Glutamatergic neuron (in vitro differentiated cells): ENCODE measurements at regions not wholly inside any gene's neighbourhood (a gene's known extent, or its start where the extent isn't known, plus 50 kb on each side); places are given as distances from the start of the nearest gene placed in this dataset.

Experiments
- DNase-seq: peaks from one replicate; pipeline ENCODE4 v3.0.0; 2022
- H3K27ac Mint-ChIP-seq: one replicate; pipeline ENCODE4 v1.8.0; 2020; ENCODE audit warnings: mild to moderate bottlenecking, mixed read lengths, inconsistent platforms; ENCODE audit not compliant: unreplicated experiment
- H3K27me3 Mint-ChIP-seq: one replicate; pipeline ENCODE4 v1.8.0; 2020; ENCODE audit warnings: mild to moderate bottlenecking, moderate library complexity, mixed read lengths, inconsistent platforms; ENCODE audit not compliant: unreplicated experiment
- H3K36me3 Mint-ChIP-seq: one replicate; pipeline ENCODE4 v1.8.0; 2020; ENCODE audit warnings: mild to moderate bottlenecking, mixed read lengths, inconsistent platforms; ENCODE audit not compliant: unreplicated experiment
- H3K4me1 Mint-ChIP-seq: one replicate; pipeline ENCODE4 v1.8.0; 2020; ENCODE audit warnings: mild to moderate bottlenecking, low read depth, mixed read lengths, inconsistent platforms; ENCODE audit not compliant: unreplicated experiment
- H3K4me3 Mint-ChIP-seq: one replicate; pipeline ENCODE4 v1.8.0; 2020; ENCODE audit warnings: mild to moderate bottlenecking, mixed read lengths, inconsistent platforms; ENCODE audit not compliant: unreplicated experiment
- H3K9me3 Mint-ChIP-seq: one replicate; pipeline ENCODE4 v1.8.0; 2020; ENCODE audit warnings: mild to moderate bottlenecking, moderate library complexity, mixed read lengths, inconsistent platforms; ENCODE audit not compliant: unreplicated experiment
- CTCF ChIP-seq: fragments of 200-600 bp; sonication (generic); IDR thresholded peaks from one replicate; pipeline ENCODE4 v1.5.0; 2021; ENCODE audit not compliant: partially characterized antibody, unreplicated experiment

GRCh38 chr9:82492274-82492673, 503.7 kb downstream of the SPATA31D1 start:
- DNase-seq: no peak
- no peak overlapping the region for H3K4me3 Mint-ChIP-seq
- no peaks in the 10 kb centered on the region for H3K27me3 Mint-ChIP-seq
- no peak overlapping the region for H3K27ac Mint-ChIP-seq
- no peaks in the 10 kb centered on the region for H3K4me1 Mint-ChIP-seq
- H3K36me3 Mint-ChIP-seq: peaks cover 6% of the 10 kb centered on the region
- no peak for TF ChIP-seq CTCF
- no peaks in the 10 kb centered on the region for H3K9me3 Mint-ChIP-seq

GRCh38 chr9:82495884-82496777, 507.6 kb downstream of the SPATA31D1 start:
- Mint-ChIP-seq H3K4me3 (no peak overlapping the region), H3K36me3 (peaks cover 6% of the 10 kb centered on the region), H3K4me1 (no peaks in the 10 kb centered on the region), H3K9me3 (no peaks in the 10 kb centered on the region), H3K27me3 (no peaks in the 10 kb centered on the region), H3K27ac (no peak overlapping the region)
- DNase-seq: no peak
- no peak for TF ChIP-seq CTCF

- H3K4me3 Mint-ChIP-seq: no peak overlapping the region
- DNase-seq: no peak
- H3K27me3 Mint-ChIP-seq: no peaks in the 10 kb centered on the region
- peaks cover 2% of the 10 kb centered on the region for H3K9me3 Mint-ChIP-seq
- no peak for TF ChIP-seq CTCF
- H3K4me1 Mint-ChIP-seq: no peaks in the 10 kb centered on the region
- no peak overlapping the region for H3K27ac Mint-ChIP-seq
- peaks cover 12% of the 10 kb centered on the region for H3K36me3 Mint-ChIP-seq
Measured at GRCh38 chr9:82498541-82499317, 510.2 kb downstream of the SPATA31D1 start.

- Mint-ChIP-seq H3K4me1 (no peaks in the 10 kb centered on the region), H3K4me3 (no peak overlapping the region), H3K27me3 (no peaks in the 10 kb centered on the region), H3K27ac (no peak overlapping the region), H3K9me3 (peaks cover 2% of the 10 kb centered on the region), H3K36me3 (peaks cover 12% of the 10 kb centered on the region)
- DNase-seq: no peak
- TF ChIP-seq CTCF: no peak
Measured at GRCh38 chr9:82499337-82499736, 510.8 kb downstream of the SPATA31D1 start.

- H3K4me3 Mint-ChIP-seq: no peak overlapping the region
- no peaks in the 10 kb centered on the region for H3K27me3 Mint-ChIP-seq
- no peak for TF ChIP-seq CTCF
- no peak overlapping the region for H3K27ac Mint-ChIP-seq
- DNase-seq: no peak
- H3K4me1 Mint-ChIP-seq: no peaks in the 10 kb centered on the region
- peaks cover 6% of the 10 kb centered on the region for H3K9me3 Mint-ChIP-seq
- peaks cover 20% of the 10 kb centered on the region for H3K36me3 Mint-ChIP-seq
Measured at GRCh38 chr9:82504620-82505019, 516.0 kb downstream of the SPATA31D1 start.
